ENCODE measurements at regions not wholly inside any gene's neighbourhood (a gene's known extent, or its start where the extent isn't known, plus 50 kb on each side); places are given as distances from the start of the nearest gene placed in this dataset.

DNA sequence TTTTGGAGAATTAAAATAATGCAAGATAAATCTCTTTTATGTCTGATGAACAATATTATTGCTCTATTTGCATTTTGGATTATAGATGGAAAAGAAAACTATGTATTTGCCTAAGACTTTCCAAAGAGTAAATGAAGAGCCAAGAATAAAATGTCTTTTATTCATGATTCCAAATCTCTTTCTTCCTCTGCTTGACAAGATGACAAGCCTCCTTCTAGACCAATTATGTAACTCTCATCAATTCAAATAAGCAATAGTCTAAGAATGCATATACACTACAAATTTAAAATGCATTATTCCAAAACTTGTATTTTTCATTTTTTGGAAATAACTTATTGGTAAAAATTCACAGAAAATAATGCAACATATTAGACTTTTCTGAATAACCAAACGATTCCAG, 377.3 kb downstream of the GASK1B start:
- DNase-seq (ENCODE audit: low spot score) = no peak
- H3K4me1 ChIP-seq (ENCODE audit: control insufficient read depth in 4 of 4, insufficient read depth in 4 of 4, low read length in 3 of 4) = no peaks in the 10 kb centered on the region
- H3K9me3 ChIP-seq (ENCODE audit: control insufficient read depth in 4 of 4, low read length in 3 of 4) = no peaks in the 10 kb centered on the region
- H3K27ac ChIP-seq (ENCODE audit: low read depth in 1 of 2, low read length in 2 of 2) = no peak overlapping the region
- no peaks in the 10 kb centered on the region for H3K27me3 ChIP-seq (ENCODE audit: control insufficient read depth in 4 of 4, insufficient read depth in 4 of 4, low read length in 3 of 4)
- H3K36me3 ChIP-seq (ENCODE audit: control insufficient read depth in 4 of 4, insufficient read depth in 3 of 4, low read depth in 1 of 4, low read length in 3 of 4) = no peaks in the 10 kb centered on the region
- 86% methylated on average over 1 of the region's 1 CpG for WGBS
- H3K9ac ChIP-seq (ENCODE audit: low read depth in 1 of 2, low read length in 2 of 2) = no peak overlapping the region
- no peak overlapping the region for H3K4me3 ChIP-seq (ENCODE audit: low read depth in 1 of 3, low read length in 3 of 3)
- TF ChIP-seq, protein P1, sequence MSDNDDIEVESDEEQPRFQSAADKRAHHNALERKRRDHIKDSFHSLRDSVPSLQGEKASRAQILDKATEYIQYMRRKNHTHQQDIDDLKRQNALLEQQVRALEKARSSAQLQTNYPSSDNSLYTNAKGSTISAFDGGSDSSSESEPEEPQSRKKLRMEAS (IDR thresholded peaks at IDR 0.05) = no peak
- no peak for TF ChIP-seq EGR1 (IDR thresholded peaks at IDR 0.05; ENCODE audit: low read depth in 2 of 2)
- no peak for TF ChIP-seq TAF1 (conservative IDR thresholded peaks at IDR 0.05)
- TF ChIP-seq HNF4G (IDR thresholded peaks at IDR 0.05) = no peak
- no peak for TF ChIP-seq GABPA (IDR thresholded peaks at IDR 0.05 in 1 of 2, conservative IDR thresholded peaks at IDR 0.05 in 1 of 2)
- no peak for TF ChIP-seq JUND (IDR thresholded peaks at IDR 0.05)
- TF ChIP-seq, protein P2, sequence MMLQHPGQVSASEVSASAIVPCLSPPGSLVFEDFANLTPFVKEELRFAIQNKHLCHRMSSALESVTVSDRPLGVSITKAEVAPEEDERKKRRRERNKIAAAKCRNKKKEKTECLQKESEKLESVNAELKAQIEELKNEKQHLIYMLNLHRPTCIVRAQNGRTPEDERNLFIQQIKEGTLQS (IDR thresholded peaks at IDR 0.05) = no peak
- no peak for TF ChIP-seq YY1 (IDR thresholded peaks at IDR 0.05)
- TF ChIP-seq HNF4A (conservative IDR thresholded peaks at IDR 0.05) = no peak
- no peak for TF ChIP-seq SP1 (IDR thresholded peaks at IDR 0.05)
- TF ChIP-seq, protein P3, sequence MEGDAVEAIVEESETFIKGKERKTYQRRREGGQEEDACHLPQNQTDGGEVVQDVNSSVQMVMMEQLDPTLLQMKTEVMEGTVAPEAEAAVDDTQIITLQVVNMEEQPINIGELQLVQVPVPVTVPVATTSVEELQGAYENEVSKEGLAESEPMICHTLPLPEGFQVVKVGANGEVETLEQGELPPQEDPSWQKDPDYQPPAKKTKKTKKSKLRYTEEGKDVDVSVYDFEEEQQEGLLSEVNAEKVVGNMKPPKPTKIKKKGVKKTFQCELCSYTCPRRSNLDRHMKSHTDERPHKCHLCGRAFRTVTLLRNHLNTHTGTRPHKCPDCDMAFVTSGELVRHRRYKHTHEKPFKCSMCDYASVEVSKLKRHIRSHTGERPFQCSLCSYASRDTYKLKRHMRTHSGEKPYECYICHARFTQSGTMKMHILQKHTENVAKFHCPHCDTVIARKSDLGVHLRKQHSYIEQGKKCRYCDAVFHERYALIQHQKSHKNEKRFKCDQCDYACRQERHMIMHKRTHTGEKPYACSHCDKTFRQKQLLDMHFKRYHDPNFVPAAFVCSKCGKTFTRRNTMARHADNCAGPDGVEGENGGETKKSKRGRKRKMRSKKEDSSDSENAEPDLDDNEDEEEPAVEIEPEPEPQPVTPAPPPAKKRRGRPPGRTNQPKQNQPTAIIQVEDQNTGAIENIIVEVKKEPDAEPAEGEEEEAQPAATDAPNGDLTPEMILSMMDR (IDR thresholded peaks at IDR 0.05; ENCODE audit: low read depth, low read length, missing input control) = no peak
- no peak for TF ChIP-seq NR2F2 (IDR thresholded peaks at IDR 0.05)
- TF ChIP-seq, protein P4, sequence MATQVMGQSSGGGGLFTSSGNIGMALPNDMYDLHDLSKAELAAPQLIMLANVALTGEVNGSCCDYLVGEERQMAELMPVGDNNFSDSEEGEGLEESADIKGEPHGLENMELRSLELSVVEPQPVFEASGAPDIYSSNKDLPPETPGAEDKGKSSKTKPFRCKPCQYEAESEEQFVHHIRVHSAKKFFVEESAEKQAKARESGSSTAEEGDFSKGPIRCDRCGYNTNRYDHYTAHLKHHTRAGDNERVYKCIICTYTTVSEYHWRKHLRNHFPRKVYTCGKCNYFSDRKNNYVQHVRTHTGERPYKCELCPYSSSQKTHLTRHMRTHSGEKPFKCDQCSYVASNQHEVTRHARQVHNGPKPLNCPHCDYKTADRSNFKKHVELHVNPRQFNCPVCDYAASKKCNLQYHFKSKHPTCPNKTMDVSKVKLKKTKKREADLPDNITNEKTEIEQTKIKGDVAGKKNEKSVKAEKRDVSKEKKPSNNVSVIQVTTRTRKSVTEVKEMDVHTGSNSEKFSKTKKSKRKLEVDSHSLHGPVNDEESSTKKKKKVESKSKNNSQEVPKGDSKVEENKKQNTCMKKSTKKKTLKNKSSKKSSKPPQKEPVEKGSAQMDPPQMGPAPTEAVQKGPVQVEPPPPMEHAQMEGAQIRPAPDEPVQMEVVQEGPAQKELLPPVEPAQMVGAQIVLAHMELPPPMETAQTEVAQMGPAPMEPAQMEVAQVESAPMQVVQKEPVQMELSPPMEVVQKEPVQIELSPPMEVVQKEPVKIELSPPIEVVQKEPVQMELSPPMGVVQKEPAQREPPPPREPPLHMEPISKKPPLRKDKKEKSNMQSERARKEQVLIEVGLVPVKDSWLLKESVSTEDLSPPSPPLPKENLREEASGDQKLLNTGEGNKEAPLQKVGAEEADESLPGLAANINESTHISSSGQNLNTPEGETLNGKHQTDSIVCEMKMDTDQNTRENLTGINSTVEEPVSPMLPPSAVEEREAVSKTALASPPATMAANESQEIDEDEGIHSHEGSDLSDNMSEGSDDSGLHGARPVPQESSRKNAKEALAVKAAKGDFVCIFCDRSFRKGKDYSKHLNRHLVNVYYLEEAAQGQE (IDR thresholded peaks at IDR 0.05) = no peak
- TF ChIP-seq FOXA2 (IDR thresholded peaks at IDR 0.05) = no peak
- no peak for TF ChIP-seq FOXA1 (IDR thresholded peaks at IDR 0.05)
- TF ChIP-seq, protein P5, sequence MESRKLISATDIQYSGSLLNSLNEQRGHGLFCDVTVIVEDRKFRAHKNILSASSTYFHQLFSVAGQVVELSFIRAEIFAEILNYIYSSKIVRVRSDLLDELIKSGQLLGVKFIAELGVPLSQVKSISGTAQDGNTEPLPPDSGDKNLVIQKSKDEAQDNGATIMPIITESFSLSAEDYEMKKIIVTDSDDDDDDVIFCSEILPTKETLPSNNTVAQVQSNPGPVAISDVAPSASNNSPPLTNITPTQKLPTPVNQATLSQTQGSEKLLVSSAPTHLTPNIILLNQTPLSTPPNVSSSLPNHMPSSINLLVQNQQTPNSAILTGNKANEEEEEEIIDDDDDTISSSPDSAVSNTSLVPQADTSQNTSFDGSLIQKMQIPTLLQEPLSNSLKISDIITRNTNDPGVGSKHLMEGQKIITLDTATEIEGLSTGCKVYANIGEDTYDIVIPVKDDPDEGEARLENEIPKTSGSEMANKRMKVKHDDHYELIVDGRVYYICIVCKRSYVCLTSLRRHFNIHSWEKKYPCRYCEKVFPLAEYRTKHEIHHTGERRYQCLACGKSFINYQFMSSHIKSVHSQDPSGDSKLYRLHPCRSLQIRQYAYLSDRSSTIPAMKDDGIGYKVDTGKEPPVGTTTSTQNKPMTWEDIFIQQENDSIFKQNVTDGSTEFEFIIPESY (IDR thresholded peaks at IDR 0.05) = no peak
- TF ChIP-seq RAD21 (IDR thresholded peaks at IDR 0.05) = no peak
- TF ChIP-seq RXRA (IDR thresholded peaks at IDR 0.05) = no peak
